ENCODE measurements at regions not wholly inside any gene's neighbourhood (a gene's known extent, or its start where the extent isn't known, plus 50 kb on each side); places are given as distances from the start of the nearest gene placed in this dataset.

- TF ChIP-seq GATA3 (IDR thresholded peaks at IDR 0.05; ENCODE audit: low read depth, low read length): no peak
- no peak for TF ChIP-seq GATA2 (IDR thresholded peaks at IDR 0.05; ENCODE audit: low read depth, low read length)
These were observed 994.3 kb downstream of the PCDH17 start for GRCh38 chr13:58625703-58626389.

- no peak for TF ChIP-seq GATA2 (IDR thresholded peaks at IDR 0.05; ENCODE audit: low read depth, low read length)
- TF ChIP-seq GATA3 (IDR thresholded peaks at IDR 0.05; ENCODE audit: low read depth, low read length): no peak
These were observed 999.2 kb downstream of the PCDH17 start for GRCh38 chr13:58630794-58631193.

- TF ChIP-seq GATA3 (IDR thresholded peaks at IDR 0.05; ENCODE audit: low read depth, low read length): no peak
- no peak for TF ChIP-seq GATA2 (IDR thresholded peaks at IDR 0.05; ENCODE audit: low read depth, low read length)
These were observed 1001.7 kb downstream of the PCDH17 start for GRCh38 chr13:58633226-58633625.

GRCh38 chr13:58655086-58655485, 1023.5 kb downstream of the PCDH17 start:
- TF ChIP-seq GATA2 (IDR thresholded peaks at IDR 0.05; ENCODE audit: low read depth, low read length): no peak
- no peak for TF ChIP-seq GATA3 (IDR thresholded peaks at IDR 0.05; ENCODE audit: low read depth, low read length)

- no peak for TF ChIP-seq GATA3 (IDR thresholded peaks at IDR 0.05; ENCODE audit: low read depth, low read length)
- TF ChIP-seq GATA2 (IDR thresholded peaks at IDR 0.05; ENCODE audit: low read depth, low read length): no peak
These were observed 1029.3 kb downstream of the PCDH17 start for GRCh38 chr13:58660826-58661225.

- TF ChIP-seq GATA2 (IDR thresholded peaks at IDR 0.05; ENCODE audit: low read depth, low read length) (no peak), GATA3 (IDR thresholded peaks at IDR 0.05; ENCODE audit: low read depth, low read length) (no peak)
These were observed 1034.8 kb downstream of the PCDH17 start for GRCh38 chr13:58666331-58666730.

GRCh38 chr13:58667096-58667495, 1035.6 kb downstream of the PCDH17 start:
- no peak for TF ChIP-seq GATA3 (IDR thresholded peaks at IDR 0.05; ENCODE audit: low read depth, low read length)
- no peak for TF ChIP-seq GATA2 (IDR thresholded peaks at IDR 0.05; ENCODE audit: low read depth, low read length)

- TF ChIP-seq GATA3 (IDR thresholded peaks at IDR 0.05; ENCODE audit: low read depth, low read length): no peak
- TF ChIP-seq GATA2 (IDR thresholded peaks at IDR 0.05; ENCODE audit: low read depth, low read length): no peak
These were observed 1048.6 kb downstream of the PCDH17 start for GRCh38 chr13:58680115-58680514.

- TF ChIP-seq GATA2 (IDR thresholded peaks at IDR 0.05; ENCODE audit: low read depth, low read length): no peak
- no peak for TF ChIP-seq GATA3 (IDR thresholded peaks at IDR 0.05; ENCODE audit: low read depth, low read length)
These were observed 1051.1 kb downstream of the PCDH17 start for GRCh38 chr13:58682616-58683015.

GRCh38 chr13:58687148-58687547, 1055.6 kb downstream of the PCDH17 start:
- TF ChIP-seq GATA2 (IDR thresholded peaks at IDR 0.05; ENCODE audit: low read depth, low read length) (no peak), GATA3 (IDR thresholded peaks at IDR 0.05; ENCODE audit: low read depth, low read length) (no peak)

GRCh38 chr13:58698531-58698930, 1067.0 kb downstream of the PCDH17 start:
- no peak for TF ChIP-seq GATA3 (IDR thresholded peaks at IDR 0.05; ENCODE audit: low read depth, low read length)
- no peak for TF ChIP-seq GATA2 (IDR thresholded peaks at IDR 0.05; ENCODE audit: low read depth, low read length)

GRCh38 chr13:58704953-58705352, 1073.4 kb downstream of the PCDH17 start:
- TF ChIP-seq GATA2 (IDR thresholded peaks at IDR 0.05; ENCODE audit: low read depth, low read length) (no peak), GATA3 (IDR thresholded peaks at IDR 0.05; ENCODE audit: low read depth, low read length) (no peak)

- TF ChIP-seq GATA3 (IDR thresholded peaks at IDR 0.05; ENCODE audit: low read depth, low read length) (no peak), GATA2 (IDR thresholded peaks at IDR 0.05; ENCODE audit: low read depth, low read length) (no peak)
These were observed 1074.9 kb downstream of the PCDH17 start for GRCh38 chr13:58706421-58706820.

GRCh38 chr13:58712191-58712590, 1080.6 kb downstream of the PCDH17 start:
- no peak for TF ChIP-seq GATA2 (IDR thresholded peaks at IDR 0.05; ENCODE audit: low read depth, low read length)

- TF ChIP-seq GATA2 (IDR thresholded peaks at IDR 0.05; ENCODE audit: low read depth, low read length) (no peak), GATA3 (IDR thresholded peaks at IDR 0.05; ENCODE audit: low read depth, low read length) (no peak)
These were observed 1089.7 kb downstream of the PCDH17 start for GRCh38 chr13:58721273-58721672.

- TF ChIP-seq GATA3 (IDR thresholded peaks at IDR 0.05; ENCODE audit: low read depth, low read length) (no peak), GATA2 (IDR thresholded peaks at IDR 0.05; ENCODE audit: low read depth, low read length) (no peak)
These were observed 1096.6 kb downstream of the PCDH17 start for GRCh38 chr13:58728126-58728525.

Data from SH-SY5Y (cell line).